ENCODE measurements at regions not wholly inside any gene's neighbourhood (a gene's known extent, or its start where the extent isn't known, plus 50 kb on each side); places are given as distances from the start of the nearest gene placed in this dataset.

GRCh38 chr18:78071776-78072175 lies 822.1 kb downstream of the GALR1 start:
- in situ Hi-C loops (cut with HindIII; ENCODE audit: low pct_unique_long_range_greater_than_20kb, low sequenced_read_pairs) = no loop called here
- no peak for TF ChIP-seq JUND (IDR thresholded peaks at IDR 0.05; ENCODE audit: low read depth)
- no peak for DNase-seq (ENCODE audit: low read depth in 1 of 2, low spot score in 1 of 2)

GRCh38 chr18:78072375-78072774 lies 822.7 kb downstream of the GALR1 start:
- TF ChIP-seq JUND (IDR thresholded peaks at IDR 0.05; ENCODE audit: low read depth) = no peak
- no peak for DNase-seq (ENCODE audit: low read depth in 1 of 2, low spot score in 1 of 2)
- in situ Hi-C loops (cut with HindIII; ENCODE audit: low pct_unique_long_range_greater_than_20kb, low sequenced_read_pairs) = no loop called here

- TF ChIP-seq JUND (IDR thresholded peaks at IDR 0.05; ENCODE audit: low read depth) = no peak
- in situ Hi-C loops (cut with HindIII; ENCODE audit: low pct_unique_long_range_greater_than_20kb, low sequenced_read_pairs) = no loop called here
- DNase-seq (ENCODE audit: low read depth in 1 of 2, low spot score in 1 of 2) = peak; percentile 9 to 37
Measured at GRCh38 chr18:78073275-78073674, 823.6 kb downstream of the GALR1 start.

DNA sequence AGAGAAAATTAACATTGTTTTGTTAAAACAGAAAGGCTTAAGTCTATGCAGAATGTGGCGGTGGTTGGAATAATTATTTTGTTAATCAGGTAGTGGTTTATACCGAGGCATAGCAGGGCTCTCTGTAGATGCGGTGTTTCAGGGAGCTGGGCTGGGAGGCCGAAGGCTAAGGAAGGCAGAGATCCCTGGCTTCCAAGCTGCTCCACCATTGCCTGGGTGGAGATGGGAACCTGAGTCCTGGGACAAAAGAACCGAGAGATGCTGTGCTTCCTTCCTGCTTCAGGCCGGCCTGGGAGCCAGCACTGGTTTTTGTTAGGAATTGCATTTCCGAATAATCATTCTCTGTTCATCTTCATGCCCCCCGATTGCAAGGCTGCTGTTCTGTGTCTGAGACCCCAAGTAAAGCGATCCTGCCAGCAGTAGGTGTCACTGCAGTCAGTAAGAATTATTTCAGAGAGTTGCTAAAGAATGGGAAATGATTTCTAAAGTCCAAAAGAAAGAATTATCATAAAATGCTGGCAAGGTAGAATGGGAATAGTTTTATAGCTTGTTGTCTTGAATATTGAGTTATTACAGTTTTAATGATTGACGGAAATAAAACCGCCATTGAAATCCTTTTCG lies 824.9 kb downstream of the GALR1 start:
- in situ Hi-C loops (cut with HindIII; ENCODE audit: low pct_unique_long_range_greater_than_20kb, low sequenced_read_pairs) = no loop called here
- no peak for DNase-seq (ENCODE audit: low read depth in 1 of 2, low spot score in 1 of 2)

GRCh38 chr18:78080081-78080480 lies 830.4 kb downstream of the GALR1 start:
- in situ Hi-C loops (cut with HindIII; ENCODE audit: low pct_unique_long_range_greater_than_20kb, low sequenced_read_pairs) = no loop called here
- no peak for DNase-seq (ENCODE audit: low read depth in 1 of 2, low spot score in 1 of 2)

More for the DNA sequence above, 824.9 kb downstream of the GALR1 start:
- TF ChIP-seq JUND (IDR thresholded peaks at IDR 0.05; ENCODE audit: low read depth) = no peak

GRCh38 chr18:78080761-78081160 lies 831.1 kb downstream of the GALR1 start:
- in situ Hi-C loops (cut with HindIII; ENCODE audit: low pct_unique_long_range_greater_than_20kb, low sequenced_read_pairs) = no loop called here
- no peak for TF ChIP-seq JUND (IDR thresholded peaks at IDR 0.05; ENCODE audit: low read depth)
- DNase-seq (ENCODE audit: low read depth in 1 of 2, low spot score in 1 of 2) = no peak

More at GRCh38 chr18:78080081-78080480, 830.4 kb downstream of the GALR1 start:
- TF ChIP-seq JUND (IDR thresholded peaks at IDR 0.05; ENCODE audit: low read depth) = no peak

- no peak for TF ChIP-seq JUND (IDR thresholded peaks at IDR 0.05; ENCODE audit: low read depth)
- in situ Hi-C loops (cut with HindIII; ENCODE audit: low pct_unique_long_range_greater_than_20kb, low sequenced_read_pairs) = no loop called here
- no peak for DNase-seq (ENCODE audit: low read depth in 1 of 2, low spot score in 1 of 2)
Measured at GRCh38 chr18:78082816-78083215, 833.2 kb downstream of the GALR1 start.

DNA sequence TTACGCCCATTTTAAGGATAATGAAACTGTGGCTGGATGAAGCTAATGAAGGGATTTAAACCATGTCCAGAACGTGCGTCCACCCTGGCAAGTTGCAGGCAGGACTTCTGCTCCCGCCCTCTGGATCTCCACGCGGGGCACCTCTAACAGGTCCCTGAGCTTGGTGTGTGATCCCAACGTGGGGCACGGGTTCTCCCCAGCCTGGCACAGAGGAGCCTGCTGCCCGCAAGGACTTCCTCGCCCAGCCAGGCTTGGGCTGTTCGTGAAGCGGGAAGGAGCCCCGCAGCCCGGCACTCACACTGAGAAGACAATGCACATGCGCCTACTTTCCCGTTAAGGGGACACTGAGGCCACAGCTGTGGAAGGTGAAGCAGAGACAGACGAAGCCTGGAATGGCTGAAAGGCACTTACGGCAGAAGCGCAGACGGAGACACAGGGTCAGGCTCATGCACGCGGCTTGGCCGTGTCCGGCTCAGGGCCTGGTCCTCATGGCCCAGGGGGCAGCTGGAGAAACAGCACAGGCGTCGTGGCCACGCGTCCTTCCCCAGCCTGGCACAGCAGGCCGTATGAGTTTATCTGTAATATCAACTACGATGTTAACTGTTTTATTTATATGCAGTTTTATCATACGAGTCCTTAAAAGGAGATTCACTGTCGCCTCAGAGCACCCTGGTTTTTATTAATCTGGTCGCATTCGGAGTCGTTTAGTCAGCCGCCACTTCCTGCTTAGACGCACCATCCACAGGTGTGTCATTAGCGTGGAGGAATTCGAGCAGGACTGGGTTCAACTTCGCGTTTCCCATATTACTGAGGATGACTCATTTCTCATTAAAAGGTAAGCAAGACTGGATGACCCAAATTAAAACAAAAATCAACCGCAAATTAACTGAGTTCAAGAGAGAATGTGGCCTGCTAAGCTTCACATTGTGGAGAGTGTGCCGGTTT lies 835.9 kb downstream of the GALR1 start:
- DNase-seq (ENCODE audit: low read depth in 1 of 2, low spot score in 1 of 2) = no peak
- no peak for TF ChIP-seq JUND (IDR thresholded peaks at IDR 0.05; ENCODE audit: low read depth)
- in situ Hi-C loops (cut with HindIII; ENCODE audit: low pct_unique_long_range_greater_than_20kb, low sequenced_read_pairs) = no loop called here

- in situ Hi-C loops (cut with HindIII; ENCODE audit: low pct_unique_long_range_greater_than_20kb, low sequenced_read_pairs) = no loop called here
- no peak for TF ChIP-seq JUND (IDR thresholded peaks at IDR 0.05; ENCODE audit: low read depth)
- no peak for DNase-seq (ENCODE audit: low read depth in 1 of 2, low spot score in 1 of 2)
Measured at GRCh38 chr18:78086931-78087330, 837.3 kb downstream of the GALR1 start.

GRCh38 chr18:78087338-78087737 lies 837.7 kb downstream of the GALR1 start:
- no peak for TF ChIP-seq JUND (IDR thresholded peaks at IDR 0.05; ENCODE audit: low read depth)

GRCh38 chr18:78090584-78090983 lies 840.9 kb downstream of the GALR1 start:
- no peak for DNase-seq (ENCODE audit: low read depth in 1 of 2, low spot score in 1 of 2)
- in situ Hi-C loops (cut with HindIII; ENCODE audit: low pct_unique_long_range_greater_than_20kb, low sequenced_read_pairs) = no loop called here
- TF ChIP-seq JUND (IDR thresholded peaks at IDR 0.05; ENCODE audit: low read depth) = no peak

More at GRCh38 chr18:78087338-78087737, 837.7 kb downstream of the GALR1 start:
- DNase-seq (ENCODE audit: low read depth in 1 of 2, low spot score in 1 of 2) = no peak
- in situ Hi-C loops (cut with HindIII; ENCODE audit: low pct_unique_long_range_greater_than_20kb, low sequenced_read_pairs) = no loop called here

GRCh38 chr18:78092901-78093300 lies 843.3 kb downstream of the GALR1 start:
- TF ChIP-seq JUND (IDR thresholded peaks at IDR 0.05; ENCODE audit: low read depth) = no peak
- no peak for DNase-seq (ENCODE audit: low read depth in 1 of 2, low spot score in 1 of 2)
- in situ Hi-C loops (cut with HindIII; ENCODE audit: low pct_unique_long_range_greater_than_20kb, low sequenced_read_pairs) = no loop called here

GRCh38 chr18:78099979-78100588 lies 850.4 kb downstream of the GALR1 start:
- in situ Hi-C loops (cut with HindIII; ENCODE audit: low pct_unique_long_range_greater_than_20kb, low sequenced_read_pairs) = no loop called here
- no peak for TF ChIP-seq JUND (IDR thresholded peaks at IDR 0.05; ENCODE audit: low read depth)
- no peak for DNase-seq (ENCODE audit: low read depth in 1 of 2, low spot score in 1 of 2)

Data from T47D (cell line).